NB4 (cell line): ENCODE measurements at regions not wholly inside any gene's neighbourhood (a gene's known extent, or its start where the extent isn't known, plus 50 kb on each side); places are given as distances from the start of the nearest gene placed in this dataset.

Experiments
- DNase-seq: peaks from one replicate; pipeline ENCODE4 v3.0.0; 2010; ENCODE audit warnings: low read depth
- H3K4me3 ChIP-seq: one replicate; pipeline ENCODE4 v1.5.1; 2011; ENCODE audit warnings: mild to moderate bottlenecking, low read depth, low read length, moderate library complexity
- MYC ChIP-seq: IDR thresholded peaks from 2 replicates; pipeline ENCODE4 v1.6.1; 2011; ENCODE audit warnings: low read depth, low read length
- POLR2A ChIP-seq: IDR thresholded peaks from 2 replicates; pipeline ENCODE4 v1.6.1; 2011; ENCODE audit warnings: mild to moderate bottlenecking; ENCODE audit not compliant: insufficient read length; ENCODE audit errors: extremely low read depth
- TF ChIP-seq, protein P1 (sequence below): IDR thresholded peaks from one replicate; pipeline ENCODE4 v1.5.1; 2012; ENCODE audit warnings: low read depth, low read length
- TF ChIP-seq, protein P2 (sequence below): IDR thresholded peaks from 2 replicates; pipeline ENCODE4 v1.6.1; 2011; ENCODE audit warnings: low read depth, low read length

DNA sequence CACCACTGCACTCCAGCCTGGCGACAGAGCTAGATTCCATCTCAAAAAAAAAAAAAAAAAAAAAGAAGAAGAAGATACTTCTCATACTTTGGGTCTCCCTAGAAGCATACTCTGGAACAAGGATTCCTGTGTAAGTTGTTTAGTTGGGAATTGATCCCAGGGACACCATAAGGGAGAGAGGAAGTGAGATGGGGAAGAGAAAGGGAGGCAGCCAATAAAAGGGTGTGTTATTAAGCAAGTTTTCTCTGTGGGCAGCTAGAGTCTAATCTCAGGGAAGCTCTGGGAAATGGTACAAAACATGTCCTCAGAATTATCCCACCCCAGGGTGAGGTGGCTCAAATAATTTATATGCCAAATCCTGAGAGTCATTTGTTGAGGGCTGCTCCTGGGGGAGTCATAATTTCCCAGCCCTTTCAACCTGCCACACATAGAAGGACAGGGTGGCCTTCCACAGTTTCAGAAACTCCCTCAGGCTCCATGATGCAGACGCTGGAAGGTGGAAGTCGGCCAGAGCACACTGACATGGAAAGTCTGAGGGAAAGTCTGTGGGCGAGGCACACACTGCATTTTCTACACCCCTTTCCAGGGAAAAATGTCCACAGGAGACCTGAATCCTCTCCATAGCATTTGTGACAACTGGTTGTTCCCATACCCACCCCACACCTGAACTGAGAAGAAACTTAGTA lies 86.4 kb upstream of the SLC4A7 start:
- no peak for DNase-seq
- TF ChIP-seq, protein P1, sequence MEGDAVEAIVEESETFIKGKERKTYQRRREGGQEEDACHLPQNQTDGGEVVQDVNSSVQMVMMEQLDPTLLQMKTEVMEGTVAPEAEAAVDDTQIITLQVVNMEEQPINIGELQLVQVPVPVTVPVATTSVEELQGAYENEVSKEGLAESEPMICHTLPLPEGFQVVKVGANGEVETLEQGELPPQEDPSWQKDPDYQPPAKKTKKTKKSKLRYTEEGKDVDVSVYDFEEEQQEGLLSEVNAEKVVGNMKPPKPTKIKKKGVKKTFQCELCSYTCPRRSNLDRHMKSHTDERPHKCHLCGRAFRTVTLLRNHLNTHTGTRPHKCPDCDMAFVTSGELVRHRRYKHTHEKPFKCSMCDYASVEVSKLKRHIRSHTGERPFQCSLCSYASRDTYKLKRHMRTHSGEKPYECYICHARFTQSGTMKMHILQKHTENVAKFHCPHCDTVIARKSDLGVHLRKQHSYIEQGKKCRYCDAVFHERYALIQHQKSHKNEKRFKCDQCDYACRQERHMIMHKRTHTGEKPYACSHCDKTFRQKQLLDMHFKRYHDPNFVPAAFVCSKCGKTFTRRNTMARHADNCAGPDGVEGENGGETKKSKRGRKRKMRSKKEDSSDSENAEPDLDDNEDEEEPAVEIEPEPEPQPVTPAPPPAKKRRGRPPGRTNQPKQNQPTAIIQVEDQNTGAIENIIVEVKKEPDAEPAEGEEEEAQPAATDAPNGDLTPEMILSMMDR, result no peak

DNA sequence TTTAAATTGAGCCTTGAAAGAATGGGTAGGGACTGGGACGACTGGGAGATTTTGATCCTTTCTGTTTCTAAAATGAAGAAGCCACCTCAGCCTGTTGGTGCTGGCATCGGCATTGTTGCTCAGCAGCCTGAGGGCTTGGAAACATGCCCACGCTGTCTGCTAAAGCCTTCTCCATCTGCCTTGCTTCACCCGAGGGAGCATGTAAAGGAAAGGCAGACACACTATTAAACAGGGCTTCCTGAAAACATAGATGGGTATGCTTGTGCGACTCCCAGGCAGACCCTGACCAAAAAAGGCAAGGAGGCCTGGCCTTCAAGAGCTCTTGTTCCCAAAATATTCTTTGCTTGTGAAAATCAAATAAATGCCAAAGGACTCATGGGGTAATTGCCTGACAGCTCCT lies 84.2 kb upstream of the SLC4A7 start:
- no peak for DNase-seq
- no peak for TF ChIP-seq MYC
- TF ChIP-seq, protein P1, result no peak
- TF ChIP-seq POLR2A, result no peak
- TF ChIP-seq, protein P2, sequence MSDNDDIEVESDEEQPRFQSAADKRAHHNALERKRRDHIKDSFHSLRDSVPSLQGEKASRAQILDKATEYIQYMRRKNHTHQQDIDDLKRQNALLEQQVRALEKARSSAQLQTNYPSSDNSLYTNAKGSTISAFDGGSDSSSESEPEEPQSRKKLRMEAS, result no peak

More for the DNA sequence above, 86.4 kb upstream of the SLC4A7 start:
- no peak overlapping the region for H3K4me3 ChIP-seq

DNA sequence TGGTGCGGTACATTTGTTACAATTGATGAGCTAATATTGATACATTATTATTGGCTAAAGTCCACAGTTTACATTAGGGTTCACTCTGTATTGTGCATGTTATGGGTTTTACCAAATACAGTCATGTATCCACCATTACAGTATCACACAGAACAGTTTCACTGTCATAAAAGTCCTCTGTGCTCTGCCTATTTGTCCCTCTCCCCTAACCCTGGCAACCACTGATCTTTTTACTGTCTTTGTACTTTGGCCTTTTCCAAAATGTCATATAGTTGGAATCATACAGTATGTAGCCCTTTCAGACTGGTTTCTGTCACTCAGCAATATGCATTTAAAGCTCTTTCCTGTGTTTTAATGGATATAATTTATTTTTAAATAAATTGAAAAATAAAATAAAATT lies 83.1 kb upstream of the SLC4A7 start:
- DNase-seq, result no peak
- TF ChIP-seq, protein P1, result no peak
- TF ChIP-seq, protein P2, result no peak
- TF ChIP-seq POLR2A (no peak), MYC (no peak)
- H3K4me3 ChIP-seq, result no peak overlapping the region

More for the DNA sequence above, 84.2 kb upstream of the SLC4A7 start:
- no peak overlapping the region for H3K4me3 ChIP-seq

DNA sequence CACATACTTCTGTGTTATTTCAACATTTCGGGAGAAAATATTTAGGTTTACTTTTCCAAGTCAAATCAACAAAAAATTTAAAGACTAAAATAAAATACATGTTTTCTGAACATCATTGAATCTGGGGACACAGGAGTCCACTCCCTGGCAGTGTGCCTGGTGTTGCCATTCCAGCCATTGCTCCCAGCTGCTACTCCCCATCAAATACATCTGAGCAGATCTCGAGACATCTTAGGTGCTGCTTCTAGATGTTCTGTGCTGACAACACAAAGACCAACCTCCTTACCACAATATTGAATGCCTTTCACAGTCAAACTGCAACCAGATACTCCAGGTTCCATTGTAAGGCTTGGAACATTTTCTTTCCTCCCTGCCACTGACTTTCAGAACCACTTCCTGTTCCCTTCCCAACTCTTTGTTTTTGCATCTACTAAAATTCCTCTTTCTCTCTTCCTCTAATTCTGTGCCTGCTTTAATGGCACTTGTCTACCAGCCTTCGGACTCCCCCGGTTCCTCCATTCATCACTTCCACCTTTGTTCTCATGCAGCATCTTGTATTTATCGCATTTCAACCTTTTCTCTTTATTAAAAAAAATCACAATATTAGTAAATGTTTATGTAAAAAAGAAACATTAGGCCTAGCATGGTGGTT lies 81.1 kb upstream of the SLC4A7 start:
- no peak for DNase-seq
- TF ChIP-seq POLR2A (no peak), MYC (no peak)
- TF ChIP-seq, protein P1, result no peak
- TF ChIP-seq, protein P2, result no peak
- no peak overlapping the region for H3K4me3 ChIP-seq

DNA sequence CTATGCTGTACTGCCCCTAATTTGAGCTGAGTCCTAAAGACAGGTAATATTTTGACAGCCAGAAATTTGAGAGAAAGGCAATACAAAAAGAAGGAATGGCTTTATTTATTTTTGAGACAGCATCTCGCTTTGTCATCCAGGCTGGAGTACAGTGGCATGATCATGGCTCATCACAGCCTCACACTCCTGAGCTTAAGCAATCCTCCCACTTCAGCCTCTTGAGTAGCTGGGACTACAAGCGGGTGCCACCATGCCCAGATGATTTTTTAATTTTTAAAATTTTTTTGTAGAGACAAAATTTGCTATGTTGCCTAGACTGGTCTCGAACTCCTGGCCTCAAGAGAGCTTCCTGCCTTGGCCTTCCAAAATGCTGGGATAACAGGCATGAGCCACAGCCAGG lies 77.4 kb upstream of the SLC4A7 start:
- no peak for TF ChIP-seq POLR2A
- TF ChIP-seq, protein P1, result no peak
- TF ChIP-seq MYC, result no peak
- TF ChIP-seq, protein P2, result no peak
- no peak overlapping the region for H3K4me3 ChIP-seq
- DNase-seq, result no peak
